ENCODE measurements at regions not wholly inside any gene's neighbourhood (a gene's known extent, or its start where the extent isn't known, plus 50 kb on each side); places are given as distances from the start of the nearest gene placed in this dataset.

GRCh38 chr14:104357689-104358527 is 219.5 kb downstream of the KIF26A start:
- Histone ChIP-seq H3K4me3 (ENCODE audit: low read length in 2 of 2) (no peak overlapping the region), H3K9ac (ENCODE audit: low read length in 2 of 2) (no peak overlapping the region), H3K27ac (ENCODE audit: low read length) (no peak overlapping the region), H3K4me1 (ENCODE audit: control insufficient read depth, insufficient read depth, low read length) (no peaks in the 10 kb centered on the region), H3K9me3 (ENCODE audit: control insufficient read depth in 2 of 2, low read length in 2 of 2) (peaks cover 0 to under 1% of the 10 kb centered on the region in 2 donors), H3K36me3 (ENCODE audit: control insufficient read depth in 2 of 2, insufficient read depth in 2 of 2, low read length in 2 of 2) (no peaks in the 10 kb centered on the region), H3K27me3 (ENCODE audit: control insufficient read depth in 1 of 2, insufficient read depth in 2 of 2, low read length in 2 of 2) (peaks cover 4 to 6% of the 10 kb centered on the region in 2 donors)

- Histone ChIP-seq H3K27me3 (ENCODE audit: control insufficient read depth in 1 of 2, insufficient read depth in 2 of 2, low read length in 2 of 2) (peaks cover 0 to 7% of the 10 kb centered on the region in 2 donors), H3K27ac (ENCODE audit: low read length) (no peak overlapping the region), H3K36me3 (ENCODE audit: control insufficient read depth in 2 of 2, insufficient read depth in 2 of 2, low read length in 2 of 2) (no peaks in the 10 kb centered on the region), H3K4me1 (ENCODE audit: control insufficient read depth, insufficient read depth, low read length) (no peaks in the 10 kb centered on the region), H3K4me3 (ENCODE audit: low read length in 2 of 2) (no peak overlapping the region), H3K9me3 (ENCODE audit: control insufficient read depth in 2 of 2, low read length in 2 of 2) (no peaks in the 10 kb centered on the region), H3K9ac (ENCODE audit: low read length in 2 of 2) (no peak overlapping the region)
Observed at GRCh38 chr14:104358528-104359300, 220.3 kb downstream of the KIF26A start.

- Histone ChIP-seq H3K36me3 (ENCODE audit: control insufficient read depth in 2 of 2, insufficient read depth in 2 of 2, low read length in 2 of 2) (no peaks in the 10 kb centered on the region), H3K27me3 (ENCODE audit: control insufficient read depth in 1 of 2, insufficient read depth in 2 of 2, low read length in 2 of 2) (peaks cover 0 to 3% of the 10 kb centered on the region in 2 donors), H3K4me3 (ENCODE audit: low read length in 2 of 2) (no peak overlapping the region), H3K4me1 (ENCODE audit: control insufficient read depth, insufficient read depth, low read length) (no peaks in the 10 kb centered on the region), H3K9ac (ENCODE audit: low read length in 2 of 2) (no peak overlapping the region), H3K27ac (ENCODE audit: low read length) (no peak overlapping the region), H3K9me3 (ENCODE audit: control insufficient read depth in 2 of 2, low read length in 2 of 2) (peaks cover 0 to under 1% of the 10 kb centered on the region in 2 donors)
Observed at GRCh38 chr14:104359301-104359968, 220.1 kb upstream of the C14orf180 start.

DNA sequence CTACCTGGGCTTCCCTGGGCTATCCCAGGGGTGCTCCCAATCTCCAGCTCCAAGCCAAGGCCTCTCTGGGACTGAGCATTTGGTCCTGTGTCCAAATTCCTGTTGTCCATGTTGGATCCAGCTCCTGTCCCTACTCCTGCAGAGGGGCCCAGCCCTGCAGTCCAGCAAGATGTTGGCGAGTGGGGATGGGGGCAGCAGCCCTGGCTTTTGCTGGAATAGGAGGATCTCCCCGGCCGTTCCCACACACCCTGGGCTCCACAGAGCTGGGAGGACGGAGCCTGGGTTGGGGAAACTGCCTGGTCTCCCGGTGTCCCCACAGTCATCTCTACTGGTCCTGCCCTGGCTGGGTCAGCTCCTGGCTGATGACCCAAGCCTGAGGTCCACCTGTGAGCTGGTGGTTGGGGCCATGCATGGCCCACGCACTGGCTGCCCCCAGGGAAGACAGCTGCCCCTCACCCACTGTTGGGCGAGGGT is 219.6 kb upstream of the C14orf180 start:
- Histone ChIP-seq H3K4me1 (ENCODE audit: control insufficient read depth, insufficient read depth, low read length) (no peaks in the 10 kb centered on the region), H3K27me3 (ENCODE audit: control insufficient read depth in 1 of 2, insufficient read depth in 2 of 2, low read length in 2 of 2) (peaks cover 0 to 2% of the 10 kb centered on the region in 2 donors), H3K27ac (ENCODE audit: low read length) (no peak overlapping the region), H3K9me3 (ENCODE audit: control insufficient read depth in 2 of 2, low read length in 2 of 2) (peaks cover 0 to 6% of the 10 kb centered on the region in 2 donors), H3K36me3 (ENCODE audit: control insufficient read depth in 2 of 2, insufficient read depth in 2 of 2, low read length in 2 of 2) (no peaks in the 10 kb centered on the region), H3K4me3 (ENCODE audit: low read length in 2 of 2) (no peak overlapping the region), H3K9ac (ENCODE audit: low read length in 2 of 2) (no peak overlapping the region)

GRCh38 chr14:104360501-104360900 is 219.1 kb upstream of the C14orf180 start:
- Histone ChIP-seq H3K27ac (ENCODE audit: low read length) (no peak overlapping the region), H3K4me3 (ENCODE audit: low read length in 2 of 2) (no peak overlapping the region), H3K4me1 (ENCODE audit: control insufficient read depth, insufficient read depth, low read length) (no peaks in the 10 kb centered on the region), H3K9me3 (ENCODE audit: control insufficient read depth in 2 of 2, low read length in 2 of 2) (peaks cover 0 to 6% of the 10 kb centered on the region in 2 donors), H3K9ac (ENCODE audit: low read length in 2 of 2) (no peak overlapping the region), H3K27me3 (ENCODE audit: control insufficient read depth in 1 of 2, insufficient read depth in 2 of 2, low read length in 2 of 2) (peaks cover 0 to 2% of the 10 kb centered on the region in 2 donors), H3K36me3 (ENCODE audit: control insufficient read depth in 2 of 2, insufficient read depth in 2 of 2, low read length in 2 of 2) (no peaks in the 10 kb centered on the region)

DNA sequence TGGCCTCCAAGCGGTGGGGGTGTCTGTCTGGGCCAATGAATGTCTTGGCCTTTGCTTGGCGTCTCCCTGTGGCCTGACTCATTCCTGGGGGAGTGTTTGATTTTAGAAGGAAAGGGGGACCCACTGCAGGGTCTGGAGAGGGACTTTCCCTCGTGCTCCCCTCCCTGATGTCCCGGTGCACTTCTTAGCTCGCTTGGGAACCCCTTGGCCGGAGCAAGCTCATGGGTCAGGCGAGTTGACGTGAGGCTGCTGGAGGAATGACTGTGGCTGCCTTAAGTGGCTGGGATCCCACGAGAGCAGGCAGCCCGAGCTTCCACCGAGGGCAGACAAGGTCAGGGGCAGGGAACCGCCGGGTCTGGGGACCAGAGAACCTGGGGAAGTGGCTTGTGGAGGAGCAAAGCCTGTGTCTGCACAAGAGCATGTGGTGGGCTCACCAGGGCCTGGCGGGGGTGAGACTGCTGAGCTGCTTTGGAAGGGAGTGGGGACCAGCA is 218.4 kb upstream of the C14orf180 start:
- Histone ChIP-seq H3K9ac (ENCODE audit: low read length in 2 of 2) (no peak overlapping the region), H3K4me1 (ENCODE audit: control insufficient read depth, insufficient read depth, low read length) (no peaks in the 10 kb centered on the region), H3K27me3 (ENCODE audit: control insufficient read depth in 1 of 2, insufficient read depth in 2 of 2, low read length in 2 of 2) (peaks cover 0 to 2% of the 10 kb centered on the region in 2 donors), H3K4me3 (ENCODE audit: low read length in 2 of 2) (no peak overlapping the region), H3K27ac (ENCODE audit: low read length) (no peak overlapping the region), H3K36me3 (ENCODE audit: control insufficient read depth in 2 of 2, insufficient read depth in 2 of 2, low read length in 2 of 2) (no peaks in the 10 kb centered on the region), H3K9me3 (ENCODE audit: control insufficient read depth in 2 of 2, low read length in 2 of 2) (peaks cover 0 to 6% of the 10 kb centered on the region in 2 donors)

GRCh38 chr14:104361921-104362681 is 217.5 kb upstream of the C14orf180 start:
- H3K9ac ChIP-seq (ENCODE audit: low read length in 2 of 2), result no peak overlapping the region
- H3K27ac ChIP-seq (ENCODE audit: low read length), result no peak overlapping the region
- H3K4me3 ChIP-seq (ENCODE audit: low read length in 2 of 2), result no peak overlapping the region
- peaks cover 0 to 6% of the 10 kb centered on the region in 2 donors for H3K9me3 ChIP-seq (ENCODE audit: control insufficient read depth in 2 of 2, low read length in 2 of 2)
- H3K36me3 ChIP-seq (ENCODE audit: control insufficient read depth in 2 of 2, insufficient read depth in 2 of 2, low read length in 2 of 2), result no peaks in the 10 kb centered on the region
- H3K27me3 ChIP-seq (ENCODE audit: control insufficient read depth in 1 of 2, insufficient read depth in 2 of 2, low read length in 2 of 2), result peaks cover 0 to 2% of the 10 kb centered on the region in 2 donors
- H3K4me1 ChIP-seq (ENCODE audit: control insufficient read depth, insufficient read depth, low read length), result no peaks in the 10 kb centered on the region

- Histone ChIP-seq H3K36me3 (ENCODE audit: control insufficient read depth in 2 of 2, insufficient read depth in 2 of 2, low read length in 2 of 2) (no peaks in the 10 kb centered on the region), H3K9me3 (ENCODE audit: control insufficient read depth in 2 of 2, low read length in 2 of 2) (peaks cover 0 to 6% of the 10 kb centered on the region in 2 donors), H3K27ac (ENCODE audit: low read length) (no peak overlapping the region), H3K4me1 (ENCODE audit: control insufficient read depth, insufficient read depth, low read length) (no peaks in the 10 kb centered on the region), H3K27me3 (ENCODE audit: control insufficient read depth in 1 of 2, insufficient read depth in 2 of 2, low read length in 2 of 2) (peaks cover 0 to 2% of the 10 kb centered on the region in 2 donors), H3K9ac (ENCODE audit: low read length in 2 of 2) (no peak overlapping the region), H3K4me3 (ENCODE audit: low read length in 2 of 2) (no peak overlapping the region)
Observed at GRCh38 chr14:104362761-104363605, 216.6 kb upstream of the C14orf180 start.

- no peak overlapping the region for H3K9ac ChIP-seq (ENCODE audit: low read length in 2 of 2)
- no peaks in the 10 kb centered on the region for H3K36me3 ChIP-seq (ENCODE audit: control insufficient read depth in 2 of 2, insufficient read depth in 2 of 2, low read length in 2 of 2)
- H3K4me3 ChIP-seq (ENCODE audit: low read length in 2 of 2), result no peak overlapping the region
- H3K4me1 ChIP-seq (ENCODE audit: control insufficient read depth, insufficient read depth, low read length), result no peaks in the 10 kb centered on the region
- no peak overlapping the region for H3K27ac ChIP-seq (ENCODE audit: low read length)
- H3K9me3 ChIP-seq (ENCODE audit: control insufficient read depth in 2 of 2, low read length in 2 of 2), result peaks cover 0 to 6% of the 10 kb centered on the region in 2 donors
- peaks cover 0 to 2% of the 10 kb centered on the region in 2 donors for H3K27me3 ChIP-seq (ENCODE audit: control insufficient read depth in 1 of 2, insufficient read depth in 2 of 2, low read length in 2 of 2)
Observed at GRCh38 chr14:104363891-104364760, 215.4 kb upstream of the C14orf180 start.

All from stomach smooth muscle (tissue), 2 donors.